ENCODE measurements at regions not wholly inside any gene's neighbourhood (a gene's known extent, or its start where the extent isn't known, plus 50 kb on each side); places are given as distances from the start of the nearest gene placed in this dataset.
"Not testable (repeated sequence)": the region's sequence is repeated elsewhere in the genome, so short reads cannot be mapped to it uniquely, and the experiment has no call there.

GRCh38 chr5:92665506-92665905 lies 915.5 kb downstream of the NR2F1-AS1 start:
- no peak for DNase-seq

- DNase-seq: no peak
Measured at GRCh38 chr5:92662741-92663140, 918.3 kb downstream of the NR2F1-AS1 start.

GRCh38 chr5:92659246-92659645 lies 921.8 kb downstream of the NR2F1-AS1 start:
- DNase-seq: no peak

GRCh38 chr5:92654601-92655000 lies 926.4 kb downstream of the NR2F1-AS1 start:
- not testable (repeated sequence) for DNase-seq

GRCh38 chr5:92653730-92654461 lies 927.1 kb downstream of the NR2F1-AS1 start:
- no peak for DNase-seq

GRCh38 chr5:92652756-92653155 lies 928.3 kb downstream of the NR2F1-AS1 start:
- DNase-seq: no peak

- DNase-seq: no peak
Measured at GRCh38 chr5:92644266-92644886, 936.6 kb downstream of the NR2F1-AS1 start.

- peak; percentile 83 for DNase-seq
Measured at GRCh38 chr5:92641031-92641962, 939.7 kb downstream of the NR2F1-AS1 start.

- DNase-seq: peak; percentile 94
Measured at GRCh38 chr5:92640340-92640739, 940.7 kb downstream of the NR2F1-AS1 start.

GRCh38 chr5:92637960-92638359 lies 943.1 kb downstream of the NR2F1-AS1 start:
- no peak for DNase-seq

- DNase-seq: no peak
Measured at GRCh38 chr5:92637247-92637646, 943.8 kb downstream of the NR2F1-AS1 start.

- DNase-seq: peak; percentile 77
Measured at GRCh38 chr5:92635001-92635461, 946.0 kb downstream of the NR2F1-AS1 start.

GRCh38 chr5:92633875-92634487 lies 947.0 kb downstream of the NR2F1-AS1 start:
- peak; percentile 60 for DNase-seq

- DNase-seq: no peak
Measured at GRCh38 chr5:92633176-92633575, 947.8 kb downstream of the NR2F1-AS1 start.

GRCh38 chr5:92631237-92631701 lies 949.8 kb downstream of the NR2F1-AS1 start:
- DNase-seq: not testable (repeated sequence)

- DNase-seq: no peak
Measured at GRCh38 chr5:92629574-92629973, 951.4 kb downstream of the NR2F1-AS1 start.

- no peak for DNase-seq
Measured at GRCh38 chr5:92629000-92629399, 952.0 kb downstream of the NR2F1-AS1 start.

GRCh38 chr5:92627186-92627585 lies 953.8 kb downstream of the NR2F1-AS1 start:
- DNase-seq: no peak

GRCh38 chr5:92616085-92616484 lies 964.9 kb downstream of the NR2F1-AS1 start:
- DNase-seq: no peak

- DNase-seq: no peak
Measured at GRCh38 chr5:92613546-92613945, 967.5 kb downstream of the NR2F1-AS1 start.

GRCh38 chr5:92610435-92610834 lies 970.6 kb downstream of the NR2F1-AS1 start:
- not testable (repeated sequence) for DNase-seq

- DNase-seq: peak; percentile 38
Measured at GRCh38 chr5:92605591-92605990, 975.4 kb downstream of the NR2F1-AS1 start.

Data from eye (tissue), 1 donor.